Aorta (tissue), 5 donors: ENCODE measurements at regions not wholly inside any gene's neighbourhood (a gene's known extent, or its start where the extent isn't known, plus 50 kb on each side); places are given as distances from the start of the nearest gene placed in this dataset.
A peak's percentile ranks its signal among the peaks of the same experiment; 100 is the strongest.
"Not testable (repeated sequence)": the region's sequence is repeated elsewhere in the genome, so short reads cannot be mapped to it uniquely, and the experiment has no call there.

Experiments used
- ATAC-seq: fragments of 200-7000 bp; cut with Tn5 transposase; one replicate; pipeline ENCODE4 v1.9.1; 2022; ENCODE audit warnings: moderate library complexity; ENCODE audit not compliant: low FRiP score
- DNase-seq, 2 donors: peaks; one replicate each; pipeline ENCODE4 v3.0.0-alpha.2; 2020
- H3K27ac ChIP-seq, 2 donors: one replicate each; pipeline ENCODE4 v1.5.1; 2013; ENCODE audit warnings: low read length in 2 of 2, mild to moderate bottlenecking in 2 of 2, moderate library complexity in 2 of 2, control low read depth in 1 of 2, inconsistent platforms in 1 of 2, low read depth in 1 of 2
- H3K27me3 ChIP-seq, 2 donors: one replicate each; pipeline ENCODE4 v1.6.1; 2013; ENCODE audit warnings: control low read depth in 1 of 2, low read length in 1 of 2, mild to moderate bottlenecking in 1 of 2, moderate library complexity in 1 of 2; ENCODE audit not compliant: insufficient read depth in 2 of 2, control insufficient read depth in 1 of 2
- H3K36me3 ChIP-seq, 2 donors: one replicate each; pipeline ENCODE4 v1.6.1; 2013; ENCODE audit warnings: control low read depth in 1 of 2, low read length in 1 of 2, mild to moderate bottlenecking in 1 of 2; ENCODE audit not compliant: insufficient read depth in 2 of 2, control insufficient read depth in 1 of 2
- H3K4me1 ChIP-seq, 2 donors: one replicate each; pipeline ENCODE4 v1.6.1; 2013; ENCODE audit warnings: low read length in 2 of 2, control low read depth in 1 of 2, mild to moderate bottlenecking in 1 of 2, moderate library complexity in 1 of 2; ENCODE audit not compliant: insufficient read depth in 2 of 2, control insufficient read depth in 1 of 2
- H3K4me3 ChIP-seq, 2 donors: one replicate each; pipeline ENCODE4 v1.5.1; 2013; ENCODE audit warnings: low read length in 2 of 2, control low read depth in 1 of 2, mild to moderate bottlenecking in 1 of 2
- H3K9me3 ChIP-seq: one replicate; pipeline ENCODE4 v1.6.1; 2013; ENCODE audit warnings: mild to moderate bottlenecking, low read length; ENCODE audit not compliant: control insufficient read depth
- WGBS, 2 donors: extraction: QIAGEN DNeasy Blood & Tissue Kit; methylation state at CpG; one replicate each; pipeline ENCODE4 v1.1.7; 2013; 5-methylcytosine and 5-hydroxymethylcytosine counted together
- intact Hi-C, 2 donors: fragments of 100-400 bp; cut with DNase I; formaldehyde crosslinking; loops; one replicate each; pipeline versions ENCODE4 v1.14.2 to v1.15.0; 2022
- donor health status: healthy with polysubstance abuse.
- donor health status: Bipolar disorder and iron deficiency.
- donor health status: DM: no; HTN: no; CAD: no.
- donor health status: DM: no; HTN: no; CAD: no.
- donor health status: DM: yes; HTN: yes; CAD: no.

DNA sequence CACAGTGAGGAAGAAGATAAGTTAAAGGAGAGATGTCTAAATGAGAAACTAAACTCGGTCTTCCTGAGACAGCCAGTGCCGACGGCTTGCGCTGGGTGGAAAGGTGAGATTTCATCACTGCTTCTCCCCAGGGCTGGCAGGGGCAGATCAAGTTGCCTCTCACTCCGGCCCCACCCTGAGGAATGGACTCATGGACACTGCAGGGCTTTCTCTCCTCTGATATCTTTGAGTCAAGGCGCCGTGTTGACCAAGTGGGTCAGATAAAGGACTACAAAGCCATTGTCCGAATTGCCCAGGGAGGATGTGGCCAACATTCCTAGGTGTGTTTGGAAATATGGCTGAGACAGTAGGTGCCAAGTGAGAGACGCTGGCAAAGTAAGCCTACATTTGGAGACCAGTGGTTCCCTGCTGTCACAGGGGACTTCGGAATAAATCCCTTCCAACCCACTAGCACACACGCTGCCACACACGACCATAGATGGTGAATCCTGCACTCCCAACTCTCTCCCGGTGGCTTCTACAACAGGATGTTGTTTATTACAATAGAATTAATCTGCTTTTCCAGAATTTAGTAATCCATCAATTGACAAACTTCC, 156.5 kb upstream of the TSC22D1 start:
- no peak for DNase-seq
- WGBS, 2 donors, result 93 to 95% methylated on average over 13 of the region's 13 CpGs
- Histone ChIP-seq H3K27me3 (no peaks in the 10 kb centered on the region), H3K9me3 (no peaks in the 10 kb centered on the region), H3K4me1 (no peaks in the 10 kb centered on the region), H3K36me3 (no peaks in the 10 kb centered on the region), H3K4me3 (no peak overlapping the region), H3K27ac (no peak overlapping the region)
- intact Hi-C loops, result no loop called here
- no peak for ATAC-seq

DNA sequence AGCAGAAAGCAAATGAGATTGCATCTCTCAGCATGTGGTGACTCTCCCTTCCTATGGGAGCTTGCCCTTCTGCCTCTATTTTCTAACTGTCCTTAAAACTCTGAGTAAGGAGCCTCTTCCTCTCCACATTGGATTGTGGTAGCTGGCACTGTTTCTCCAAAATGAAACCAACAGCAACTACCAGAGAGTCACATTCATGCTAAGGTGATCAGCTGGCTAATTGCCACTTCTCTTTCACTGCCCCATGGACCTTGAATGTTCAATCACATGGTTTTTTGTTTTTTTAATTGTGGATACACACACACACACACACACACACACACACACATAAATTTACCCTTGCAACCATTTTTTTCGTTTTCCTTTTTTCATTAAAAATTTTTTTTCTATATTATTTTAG, 154.7 kb upstream of the TSC22D1 start:
- no peaks in the 10 kb centered on the region for H3K9me3 ChIP-seq
- WGBS, 2 donors, result 0% methylated on average over 1 of the region's 1 CpG
- no peak for DNase-seq

DNA sequence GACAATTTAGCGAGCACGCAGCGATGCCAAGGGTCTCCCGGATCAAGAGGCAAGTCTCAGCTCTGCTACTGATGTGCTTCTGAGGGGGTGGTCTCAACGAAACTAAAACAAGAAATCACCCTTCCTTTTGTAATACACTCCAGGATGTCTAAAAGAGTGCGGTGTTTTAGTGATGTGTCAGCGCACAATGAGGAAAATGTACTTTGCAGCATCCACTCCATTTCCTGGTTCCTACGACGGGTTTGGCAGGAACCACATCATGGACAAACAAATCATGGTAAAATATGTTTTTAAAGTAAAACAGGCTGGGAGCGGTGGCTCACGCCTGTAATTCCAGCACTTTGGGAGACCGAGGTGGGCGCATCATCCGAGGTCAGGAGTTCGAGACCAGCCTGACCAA, 154.0 kb upstream of the TSC22D1 start:
- Histone ChIP-seq H3K9me3 (no peaks in the 10 kb centered on the region), H3K4me3 (no peak overlapping the region), H3K36me3 (no peaks in the 10 kb centered on the region), H3K4me1 (no peaks in the 10 kb centered on the region), H3K27ac (no peak overlapping the region), H3K27me3 (no peaks in the 10 kb centered on the region)
- DNase-seq (no peak), ATAC-seq (no peak)
- WGBS, 2 donors, result 94 to 95% methylated on average over 15 of the region's 15 CpGs
- intact Hi-C loops, result no loop called here

More for the DNA sequence above, 154.7 kb upstream of the TSC22D1 start:
- intact Hi-C loops, result no loop called here
- ATAC-seq, result no peak
- H3K4me3 ChIP-seq, result no peak overlapping the region
- no peaks in the 10 kb centered on the region for H3K27me3 ChIP-seq
- no peaks in the 10 kb centered on the region for H3K36me3 ChIP-seq
- no peak overlapping the region for H3K27ac ChIP-seq
- no peaks in the 10 kb centered on the region for H3K4me1 ChIP-seq

DNA sequence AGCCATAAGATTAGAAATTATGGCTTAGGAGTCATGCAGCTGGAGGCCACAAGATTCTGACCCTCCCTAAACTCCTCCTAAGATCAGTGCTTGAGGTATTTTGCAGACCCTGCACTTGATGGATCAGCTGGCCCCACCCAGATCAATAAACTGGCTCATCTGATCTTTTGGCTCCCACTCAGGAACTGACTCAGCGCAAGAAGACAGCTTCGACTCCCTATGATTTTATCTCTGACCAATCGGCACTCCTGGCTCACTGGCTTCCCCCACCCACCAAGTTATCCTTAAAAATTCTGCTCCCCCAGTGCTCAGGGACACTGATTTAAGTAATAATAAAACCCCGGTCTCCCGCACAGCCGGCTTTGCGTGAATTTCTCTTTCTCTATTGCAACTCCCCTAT, 151.5 kb upstream of the TSC22D1 start:
- H3K4me3 ChIP-seq, H3K27me3 ChIP-seq, DNase-seq, H3K36me3 ChIP-seq, H3K9me3 ChIP-seq, H3K27ac ChIP-seq, ATAC-seq, H3K4me1 ChIP-seq: not testable (repeated sequence)
- WGBS, 2 donors, result 89 to 93% methylated on average over 7 of the region's 7 CpGs
- intact Hi-C loops, result loop anchor here in 1 of 2 donors (10.0 kb wide), 2 partner anchors 117 to 243 kb away; no protein-coding TSS in a partner anchor

DNA sequence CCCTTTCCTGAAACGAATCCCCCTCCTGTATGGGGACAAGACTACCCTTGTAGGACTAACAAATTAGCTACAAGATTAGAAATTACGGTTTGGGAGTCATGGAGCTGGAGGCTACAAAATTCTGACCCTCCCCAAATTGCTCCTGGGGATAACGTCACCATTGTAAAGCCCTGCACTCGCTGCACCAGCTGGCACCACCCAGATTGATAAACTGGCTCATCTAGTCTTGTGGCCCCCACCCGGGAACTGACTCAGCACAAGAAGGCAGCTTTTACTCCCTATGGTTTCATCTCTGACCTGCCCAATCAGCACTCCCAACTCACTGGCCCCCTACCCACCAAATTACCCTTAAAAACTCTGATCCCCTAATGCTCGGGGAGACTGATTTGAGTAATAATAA, 150.6 kb upstream of the TSC22D1 start:
- no peak for ATAC-seq
- Histone ChIP-seq H3K9me3 (no peaks in the 10 kb centered on the region), H3K27me3 (no peaks in the 10 kb centered on the region), H3K4me1 (no peaks in the 10 kb centered on the region), H3K27ac (no peak overlapping the region), H3K36me3 (no peaks in the 10 kb centered on the region), H3K4me3 (no peak overlapping the region)
- 89 to 92% methylated on average over 6 of the region's 6 CpGs for WGBS, 2 donors
- no peak for DNase-seq
- intact Hi-C loops, result loop anchor here in 1 of 2 donors (10.0 kb wide), 2 partner anchors 118 to 242 kb away; no protein-coding TSS in a partner anchor

DNA sequence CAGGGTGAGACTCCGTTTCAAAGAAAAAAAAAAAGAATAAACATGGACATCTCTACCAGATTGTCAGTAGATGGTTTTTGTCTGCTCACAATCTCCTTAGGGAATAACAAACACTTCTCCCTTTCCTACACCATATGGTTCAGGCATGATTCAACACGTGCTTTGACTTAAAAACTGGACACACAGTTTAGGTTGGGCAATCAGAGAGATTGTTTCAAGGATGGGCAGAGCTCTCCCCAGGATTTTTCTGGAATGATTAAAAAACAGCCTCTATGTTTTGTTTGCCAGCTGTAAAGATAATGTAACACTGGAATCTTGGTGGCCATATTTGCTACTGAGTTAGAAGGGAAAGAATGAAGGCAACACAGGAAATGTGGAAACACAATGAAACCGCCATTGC, 150.1 kb upstream of the TSC22D1 start:
- no peak for DNase-seq
- ATAC-seq, result no peak
- Histone ChIP-seq H3K27ac (no peak overlapping the region), H3K27me3 (no peaks in the 10 kb centered on the region), H3K9me3 (no peaks in the 10 kb centered on the region), H3K4me1 (no peaks in the 10 kb centered on the region), H3K36me3 (no peaks in the 10 kb centered on the region), H3K4me3 (no peak overlapping the region)
- WGBS, 2 donors, result 95 to 97% methylated on average over 3 of the region's 3 CpGs
- intact Hi-C loops, result loop anchor here in 1 of 2 donors (10.0 kb wide), 2 partner anchors 119 to 241 kb away; no protein-coding TSS in a partner anchor

DNA sequence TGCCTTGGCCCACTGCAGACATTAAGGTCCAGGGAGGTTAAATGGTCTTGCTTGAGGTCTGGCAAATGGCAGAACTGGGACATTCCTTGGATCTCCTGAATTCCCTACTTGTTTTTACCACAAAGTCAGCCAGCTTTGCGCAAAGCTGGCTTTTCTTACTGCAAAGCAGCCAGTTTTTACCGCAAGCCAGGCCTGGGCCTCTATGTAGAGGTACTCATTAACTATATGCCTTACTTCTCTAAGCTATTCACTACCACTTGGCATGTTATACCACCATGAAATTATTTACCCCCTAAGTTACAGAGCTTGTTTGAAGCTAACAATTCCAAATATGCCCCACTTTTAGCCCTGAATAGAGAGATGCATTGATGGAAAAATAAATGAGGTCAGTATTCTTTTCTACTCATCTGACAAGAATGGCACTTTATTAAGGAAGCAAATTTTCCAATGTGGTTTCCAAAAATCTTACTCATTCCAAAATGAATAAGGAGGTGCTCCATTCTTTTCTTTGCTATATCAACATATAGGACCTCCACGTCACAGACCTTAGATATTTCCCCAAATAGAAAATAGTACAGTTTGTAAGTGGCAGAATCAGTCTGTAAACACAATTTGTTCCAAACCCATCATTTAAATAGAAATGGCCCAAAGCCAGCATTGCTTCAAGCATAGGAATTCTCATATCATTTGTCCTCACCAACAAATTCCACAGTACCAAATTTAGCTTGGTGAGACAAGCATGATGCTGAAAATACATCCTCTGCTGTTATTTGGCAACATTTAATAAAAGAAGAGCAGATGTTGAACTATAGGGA, 143.9 kb upstream of the TSC22D1 start:
- H3K9me3 ChIP-seq, result no peaks in the 10 kb centered on the region
- H3K4me3 ChIP-seq, result no peak overlapping the region
- peaks cover 4 to 5% of the 10 kb centered on the region in 2 donors for H3K4me1 ChIP-seq
- intact Hi-C loops, result loop anchor here (2.0 to 10.0 kb wide), 5 partner anchors 92 to 235 kb away; no protein-coding TSS in a partner anchor
- H3K27me3 ChIP-seq, result no peaks in the 10 kb centered on the region
- no peaks in the 10 kb centered on the region for H3K36me3 ChIP-seq
- WGBS, 2 donors, result 1 to 4% methylated on average over 3 of the region's 3 CpGs
- H3K27ac ChIP-seq, result peak overlapping the region; percentile 11 to 86
- DNase-seq, result peak in 1 of 2 donors; percentile 55
- ATAC-seq, result peak; percentile 63

DNA sequence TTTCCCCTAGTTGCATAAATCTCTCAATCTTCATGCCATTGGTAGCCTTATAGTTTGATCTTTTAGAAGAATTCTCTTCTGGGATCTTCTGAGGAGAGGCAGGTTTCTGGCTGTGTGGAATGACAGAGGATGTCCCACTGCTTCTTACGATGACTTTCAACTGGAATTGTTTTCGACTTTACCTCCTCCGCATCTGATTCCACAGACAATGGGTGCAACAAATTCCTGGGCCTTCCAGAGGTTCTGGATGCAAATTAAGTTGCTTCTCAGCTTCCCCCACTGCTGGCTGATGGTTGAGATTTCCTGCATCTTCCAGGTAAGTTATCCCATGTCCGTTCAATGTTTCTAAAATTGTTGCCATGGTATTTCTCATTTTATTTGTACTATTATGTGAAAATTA, 142.3 kb upstream of the TSC22D1 start:
- H3K9me3 ChIP-seq, result no peaks in the 10 kb centered on the region
- WGBS, 2 donors, result 95 to 98% methylated on average over 4 of the region's 4 CpGs
- no peaks in the 10 kb centered on the region for H3K27me3 ChIP-seq
- no peak for DNase-seq
- ATAC-seq, result no peak
- H3K4me3 ChIP-seq, result no peak overlapping the region
- H3K4me1 ChIP-seq, result peaks cover 4 to 12% of the 10 kb centered on the region in 2 donors
- H3K27ac ChIP-seq, result peak overlapping the region in 1 of 2 donors; percentile 44
- H3K36me3 ChIP-seq, result no peaks in the 10 kb centered on the region
- intact Hi-C loops, result no loop called here
